CD4-positive, alpha-beta T cell (primary cell): ENCODE measurements at regions not wholly inside any gene's neighbourhood (a gene's known extent, or its start where the extent isn't known, plus 50 kb on each side); places are given as distances from the start of the nearest gene placed in this dataset.

Experiments used
- ATAC-seq: fragments of 200-7000 bp; cut with Tn5 transposase; one replicate; pipeline ENCODE4 v1.10.0; 2022; ENCODE audit warnings: mild to moderate bottlenecking; ENCODE audit not compliant: poor library complexity
- CTCF ChIA-PET: fragments of 350-600 bp; sonication (Branson Sonifier 250); formaldehyde crosslinking; loops from one replicate; lab custom pipeline; 2021; ENCODE audit warnings: antibody characterized with exemption, inconsistent platforms; lab: Charles Lee
- POLR2A ChIA-PET: fragments of 350-600 bp; sonication (Branson Sonifier 250); formaldehyde crosslinking; loops from one replicate; lab custom pipeline; 2021; ENCODE audit warnings: antibody characterized with exemption, inconsistent platforms; lab: Charles Lee
- DNase-seq, 14 experiments: peaks; one replicate each; pipeline ENCODE4 v3.0.0-alpha.2; 2013 to 2020; ENCODE audit warnings: mixed read lengths in 2 of 14
- H3K27ac ChIP-seq, 2 donors: one replicate each; pipeline versions ENCODE4 v1.5.1 to v1.7.0; 2013; ENCODE audit warnings: low read length in 2 of 2, low read depth in 1 of 2, mild to moderate bottlenecking in 1 of 2
- H3K27me3 ChIP-seq, 2 experiments: 1 replicate in 1 of 2; 2 replicates in 1 of 2; pipeline versions ENCODE4 v1.6.1 to v1.7.0; 2013; ENCODE audit warnings: low read length in 2 of 2, control low read depth in 1 of 2, mild to moderate bottlenecking in 1 of 2, moderate library complexity in 1 of 2; ENCODE audit not compliant: insufficient read depth in 2 of 2, control insufficient read depth in 1 of 2
- H3K36me3 ChIP-seq: one replicate; pipeline ENCODE4 v1.6.1; 2013; ENCODE audit warnings: low read length, control low read depth; ENCODE audit not compliant: insufficient read depth
- H3K4me1 ChIP-seq: one replicate; pipeline ENCODE4 v1.6.1; 2013; ENCODE audit warnings: low read length, control low read depth; ENCODE audit not compliant: insufficient read depth
- H3K4me3 ChIP-seq: one replicate; pipeline ENCODE4 v1.5.1; 2013; ENCODE audit warnings: mild to moderate bottlenecking, low read length, moderate library complexity
- H3K9me3 ChIP-seq, 2 experiments: 1 replicate in 1 of 2; 2 replicates in 1 of 2; pipeline versions ENCODE4 v1.6.1 to v1.7.0; 2013; ENCODE audit warnings: low read length in 2 of 2, mild to moderate bottlenecking in 2 of 2, control low read depth in 1 of 2, moderate library complexity in 1 of 2; ENCODE audit not compliant: control insufficient read depth in 1 of 2, insufficient read depth in 1 of 2
- H3K27ac Mint-ChIP-seq: one replicate; pipeline ENCODE4 v1.8.0; 2020; ENCODE audit warnings: mixed read lengths
- H3K27me3 Mint-ChIP-seq: one replicate; pipeline ENCODE4 v1.8.0; 2021; ENCODE audit warnings: mixed read lengths
- H3K36me3 Mint-ChIP-seq: one replicate; pipeline ENCODE4 v1.8.0; 2021; ENCODE audit warnings: low read depth, mixed read lengths
- H3K4me1 Mint-ChIP-seq: one replicate; pipeline ENCODE4 v1.8.0; 2021; ENCODE audit warnings: low read depth, mixed read lengths
- H3K4me3 Mint-ChIP-seq: one replicate; pipeline ENCODE4 v1.8.0; 2020; ENCODE audit warnings: mild to moderate bottlenecking, mixed read lengths
- H3K9me3 Mint-ChIP-seq: one replicate; pipeline ENCODE4 v1.8.0; 2020; ENCODE audit warnings: mixed read lengths
- intact Hi-C, 2 experiments: fragments of 100-400 bp; cut with DNase I in 1 of 2; cut with micrococcal nuclease in 1 of 2; formaldehyde crosslinking; loops; one replicate each; pipeline versions ENCODE4 v1.15.1 to v1.9.0; 2023 to 2025; cut with DNase I, micrococcal nuclease
- TF ChIP-seq, protein P1 (sequence below): fragments of 200-600 bp; IDR thresholded peaks from one replicate; pipeline ENCODE4 v1.8.0; 2022; ENCODE audit warnings: antibody characterized with exemption, mild to moderate bottlenecking

DNA sequence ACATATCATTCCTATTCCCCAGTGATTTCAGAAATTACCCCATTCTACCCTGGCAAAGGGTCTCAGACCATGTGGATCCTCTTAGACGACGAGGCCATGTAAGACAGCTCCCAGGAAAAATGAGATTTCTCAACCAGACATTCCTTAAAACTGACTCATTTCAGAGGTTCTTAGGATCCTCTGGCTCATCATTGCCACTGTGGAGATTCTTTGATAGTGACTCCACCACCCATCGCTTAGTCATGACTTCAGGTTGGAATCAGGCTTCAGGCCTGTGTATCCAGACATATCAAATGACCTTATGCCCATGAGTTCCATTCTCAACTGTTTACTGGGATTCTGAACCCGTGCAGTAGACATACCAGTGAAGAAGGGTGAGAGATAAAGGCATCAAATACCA is 245.6 kb upstream of the TCF4 start:
- Mint-ChIP-seq H3K4me1 (no peaks in the 10 kb centered on the region), H3K27me3 (no peaks in the 10 kb centered on the region), H3K27ac (no peak overlapping the region), H3K36me3 (no peaks in the 10 kb centered on the region), H3K4me3 (no peak overlapping the region), H3K9me3 (peaks cover 6% of the 10 kb centered on the region)
- TF ChIP-seq, protein P1, sequence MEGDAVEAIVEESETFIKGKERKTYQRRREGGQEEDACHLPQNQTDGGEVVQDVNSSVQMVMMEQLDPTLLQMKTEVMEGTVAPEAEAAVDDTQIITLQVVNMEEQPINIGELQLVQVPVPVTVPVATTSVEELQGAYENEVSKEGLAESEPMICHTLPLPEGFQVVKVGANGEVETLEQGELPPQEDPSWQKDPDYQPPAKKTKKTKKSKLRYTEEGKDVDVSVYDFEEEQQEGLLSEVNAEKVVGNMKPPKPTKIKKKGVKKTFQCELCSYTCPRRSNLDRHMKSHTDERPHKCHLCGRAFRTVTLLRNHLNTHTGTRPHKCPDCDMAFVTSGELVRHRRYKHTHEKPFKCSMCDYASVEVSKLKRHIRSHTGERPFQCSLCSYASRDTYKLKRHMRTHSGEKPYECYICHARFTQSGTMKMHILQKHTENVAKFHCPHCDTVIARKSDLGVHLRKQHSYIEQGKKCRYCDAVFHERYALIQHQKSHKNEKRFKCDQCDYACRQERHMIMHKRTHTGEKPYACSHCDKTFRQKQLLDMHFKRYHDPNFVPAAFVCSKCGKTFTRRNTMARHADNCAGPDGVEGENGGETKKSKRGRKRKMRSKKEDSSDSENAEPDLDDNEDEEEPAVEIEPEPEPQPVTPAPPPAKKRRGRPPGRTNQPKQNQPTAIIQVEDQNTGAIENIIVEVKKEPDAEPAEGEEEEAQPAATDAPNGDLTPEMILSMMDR = no peak
- H3K27me3 ChIP-seq = no peaks in the 10 kb centered on the region
- intact Hi-C loops = no loop called here
- peaks cover 0 to 9% of the 10 kb centered on the region in 2 experiments for H3K9me3 ChIP-seq
- ATAC-seq = no peak
- H3K4me3 ChIP-seq = no peak overlapping the region
- CTCF ChIA-PET = no interaction called here
- POLR2A ChIA-PET = no interaction called here
- H3K36me3 ChIP-seq = no peaks in the 10 kb centered on the region
- no peaks in the 10 kb centered on the region for H3K4me1 ChIP-seq
- H3K27ac ChIP-seq = no peak overlapping the region
- no peak for DNase-seq

DNA sequence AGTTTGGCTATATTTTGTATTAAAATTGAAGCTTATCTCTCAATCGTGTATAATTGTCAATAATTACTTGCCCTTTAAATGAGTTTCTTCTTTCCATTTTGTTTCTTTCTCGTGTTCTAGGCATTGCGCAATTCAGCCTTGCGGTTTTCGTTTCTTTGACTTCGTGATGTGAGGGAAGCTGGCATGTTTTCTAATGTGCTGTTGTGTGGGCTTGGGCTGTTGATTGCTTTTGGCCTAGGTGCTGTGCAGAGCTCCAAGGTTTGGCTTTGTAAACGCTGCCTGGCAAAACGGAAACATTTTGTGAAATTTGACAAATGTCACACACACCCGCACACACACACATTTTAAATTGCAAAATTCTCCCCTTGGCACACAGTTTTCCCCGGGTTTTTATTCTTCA is 242.6 kb upstream of the TCF4 start:
- Mint-ChIP-seq H3K27me3 (no peaks in the 10 kb centered on the region), H3K4me3 (no peak overlapping the region), H3K9me3 (peaks cover 3% of the 10 kb centered on the region), H3K27ac (no peak overlapping the region), H3K4me1 (no peaks in the 10 kb centered on the region), H3K36me3 (no peaks in the 10 kb centered on the region)
- H3K27me3 ChIP-seq = no peaks in the 10 kb centered on the region
- CTCF ChIA-PET = no interaction called here
- DNase-seq (no peak), ATAC-seq (no peak)
- H3K4me1 ChIP-seq = no peaks in the 10 kb centered on the region
- POLR2A ChIA-PET = no interaction called here
- H3K4me3 ChIP-seq = no peak overlapping the region
- intact Hi-C loops = no loop called here
- no peaks in the 10 kb centered on the region for H3K36me3 ChIP-seq
- peaks cover 0 to 3% of the 10 kb centered on the region in 2 experiments for H3K9me3 ChIP-seq
- TF ChIP-seq, protein P1 = no peak
- H3K27ac ChIP-seq = no peak overlapping the region

DNA sequence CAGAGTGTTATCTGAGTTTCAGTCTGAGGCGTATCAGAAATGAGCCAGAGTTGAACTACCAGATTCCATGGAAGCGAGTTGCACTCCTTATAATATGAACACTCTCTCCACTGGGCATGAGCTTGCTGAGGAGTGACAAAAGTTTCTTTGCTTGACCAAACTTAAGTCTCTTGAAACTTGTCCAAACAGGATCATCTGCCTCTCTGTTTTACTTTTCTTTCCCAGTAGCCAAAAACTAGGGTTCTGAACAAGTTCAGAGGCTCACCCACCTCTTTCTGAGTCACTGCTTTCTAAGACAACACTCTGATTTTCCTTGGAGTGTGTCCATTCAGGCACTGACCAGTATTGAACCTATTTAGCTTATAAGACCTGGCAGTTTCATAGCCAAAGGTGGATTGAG is 233.2 kb upstream of the TCF4 start:
- H3K9me3 Mint-ChIP-seq = no peaks in the 10 kb centered on the region
- Histone ChIP-seq H3K27ac (no peak overlapping the region), H3K27me3 (no peaks in the 10 kb centered on the region), H3K36me3 (no peaks in the 10 kb centered on the region), H3K4me3 (no peak overlapping the region), H3K4me1 (no peaks in the 10 kb centered on the region), H3K9me3 (no peaks in the 10 kb centered on the region)
- H3K4me3 Mint-ChIP-seq = no peak overlapping the region
- ChIA-PET CTCF (no interaction called here), POLR2A (no interaction called here)
- intact Hi-C loops = no loop called here
- no peak overlapping the region for H3K27ac Mint-ChIP-seq
- no peak for DNase-seq
- no peaks in the 10 kb centered on the region for H3K27me3 Mint-ChIP-seq
- H3K36me3 Mint-ChIP-seq = no peaks in the 10 kb centered on the region
- H3K4me1 Mint-ChIP-seq = no peaks in the 10 kb centered on the region
- no peak for ATAC-seq
- TF ChIP-seq, protein P1 = no peak
